ENCODE measurements at regions not wholly inside any gene's neighbourhood (a gene's known extent, or its start where the extent isn't known, plus 50 kb on each side); places are given as distances from the start of the nearest gene placed in this dataset.

DNA sequence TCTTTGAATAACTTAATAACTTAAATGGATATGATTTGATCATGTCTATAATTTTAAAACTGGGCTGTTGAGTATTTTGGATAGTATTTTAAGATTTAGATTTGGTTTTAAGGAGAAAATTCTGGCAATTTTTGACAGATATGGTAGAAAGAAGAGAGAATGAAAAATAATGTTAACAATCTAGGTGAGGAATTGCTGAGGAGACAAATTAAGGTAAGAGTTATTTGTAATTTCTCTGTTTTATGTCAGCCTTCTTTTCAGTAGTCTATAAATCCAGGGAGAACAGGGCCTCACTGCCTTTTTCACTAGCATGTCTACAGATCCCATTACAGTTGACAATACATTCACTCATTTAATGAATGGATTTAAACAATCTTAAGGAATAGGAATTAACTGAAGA is 144.7 kb downstream of the SERPINI1 start:
- in situ Hi-C loops (cut with MboI; ENCODE audit: low sequenced_read_pairs, unreplicated experiment) = loop anchor here (25.0 kb wide), 1 partner anchor 468 kb away; no protein-coding TSS in a partner anchor
- no peak for TF ChIP-seq CTCF (IDR thresholded peaks at IDR 0.05; ENCODE audit: borderline replicate concordance, control extremely low read depth, extremely low read depth, insufficient read depth, missing control alignments)
- DNase-seq (ENCODE audit: low spot score) = no peak

GRCh38 chr3:167876620-167877281 is 141.2 kb downstream of the SERPINI1 start:
- no peak for TF ChIP-seq CTCF (IDR thresholded peaks at IDR 0.05; ENCODE audit: borderline replicate concordance, control extremely low read depth, extremely low read depth, insufficient read depth, missing control alignments)
- in situ Hi-C loops (cut with MboI; ENCODE audit: low sequenced_read_pairs, unreplicated experiment) = loop anchor here (25.0 kb wide), 1 partner anchor 464 kb away; no protein-coding TSS in a partner anchor
- DNase-seq (ENCODE audit: low spot score) = no peak

Measured in GM13976 (cell line).